Mesenchymal stem cell (in vitro differentiated cells and primary cell): ENCODE measurements at regions not wholly inside any gene's neighbourhood (a gene's known extent, or its start where the extent isn't known, plus 50 kb on each side); places are given as distances from the start of the nearest gene placed in this dataset.

Experiments
- DNase-seq: peaks from one replicate; pipeline ENCODE4 v3.0.0-alpha.2; 2013
- H2AFZ ChIP-seq: one replicate; pipeline ENCODE4 v1.6.1; 2013; ENCODE audit warnings: low read depth, mild to moderate bottlenecking, control low read depth, inconsistent platforms, low read length, moderate library complexity
- H2AK5ac ChIP-seq: 2 replicates; pipeline ENCODE4 v1.6.1; 2013; ENCODE audit warnings: low read length, moderate library complexity, mild to moderate bottlenecking, inconsistent platforms; ENCODE audit not compliant: severe bottlenecking
- H2BK120ac ChIP-seq: one replicate; pipeline ENCODE4 v1.6.1; 2013; ENCODE audit warnings: low read depth, mild to moderate bottlenecking, inconsistent platforms, low read length, moderate library complexity
- H2BK12ac ChIP-seq, 2 experiments: one replicate each; pipeline ENCODE4 v1.6.1; 2013; ENCODE audit warnings: inconsistent platforms in 2 of 2, low read length in 2 of 2, mild to moderate bottlenecking in 2 of 2, moderate library complexity in 2 of 2, control low read depth in 1 of 2
- H2BK15ac ChIP-seq: one replicate; pipeline ENCODE4 v1.6.1; 2013; ENCODE audit warnings: mild to moderate bottlenecking, low read depth, inconsistent platforms; ENCODE audit not compliant: poor library complexity, severe bottlenecking
- H2BK5ac ChIP-seq: 2 replicates; pipeline ENCODE4 v1.6.1; 2013; ENCODE audit warnings: low read depth, mild to moderate bottlenecking, low read length, control low read depth, inconsistent platforms; ENCODE audit not compliant: poor library complexity, severe bottlenecking
- H3K14ac ChIP-seq, 2 experiments: one replicate each; pipeline ENCODE4 v1.6.1; 2013; ENCODE audit warnings: inconsistent platforms in 2 of 2, low read length in 2 of 2, control low read depth in 1 of 2, mild to moderate bottlenecking in 1 of 2, moderate library complexity in 1 of 2
- H3K18ac ChIP-seq, 2 experiments: one replicate each; pipeline ENCODE4 v1.6.1; 2013; ENCODE audit warnings: inconsistent platforms in 2 of 2, low read length in 2 of 2, control low read depth in 1 of 2, low read depth in 1 of 2, mild to moderate bottlenecking in 1 of 2
- H3K23ac ChIP-seq, 2 experiments: one replicate each; pipeline ENCODE4 v1.6.1; 2013; ENCODE audit warnings: inconsistent platforms in 2 of 2, low read length in 2 of 2, mild to moderate bottlenecking in 2 of 2, moderate library complexity in 2 of 2, control low read depth in 1 of 2
- H3K27ac ChIP-seq: 2 replicates; pipeline ENCODE4 v1.5.1; 2013; ENCODE audit warnings: mild to moderate bottlenecking, moderate library complexity, low read length, control low read depth, inconsistent platforms; ENCODE audit not compliant: poor library complexity, severe bottlenecking
- H3K27me3 ChIP-seq, 2 experiments: 2 replicates each; pipeline versions ENCODE4 v1.6.1 to v1.7.0; 2013; ENCODE audit warnings: low read length in 2 of 2, mild to moderate bottlenecking in 2 of 2, moderate library complexity in 2 of 2, control low read depth in 1 of 2, inconsistent platforms in 1 of 2; ENCODE audit not compliant: control insufficient read depth in 1 of 2, insufficient read depth in 1 of 2
- H3K36me3 ChIP-seq, 2 experiments: 2 replicates each; pipeline versions ENCODE4 v1.6.1 to v1.7.0; 2013; ENCODE audit warnings: low read length in 2 of 2, control low read depth in 1 of 2, inconsistent platforms in 1 of 2, low read depth in 1 of 2, mild to moderate bottlenecking in 1 of 2; ENCODE audit not compliant: insufficient read depth in 2 of 2, control insufficient read depth in 1 of 2
- H3K4ac ChIP-seq, 2 experiments: one replicate each; pipeline ENCODE4 v1.6.1; 2013; ENCODE audit warnings: inconsistent platforms in 2 of 2, low read length in 2 of 2, mild to moderate bottlenecking in 2 of 2, moderate library complexity in 2 of 2, control low read depth in 1 of 2, low read depth in 1 of 2
- H3K4me1 ChIP-seq: 2 replicates; pipeline ENCODE4 v1.6.1; 2013; ENCODE audit warnings: low read depth, low read length, control low read depth; ENCODE audit not compliant: control insufficient read depth, insufficient read depth
- H3K4me2 ChIP-seq: 2 replicates; pipeline ENCODE4 v1.6.1; 2013; ENCODE audit warnings: low read length, mild to moderate bottlenecking, inconsistent platforms; ENCODE audit not compliant: poor library complexity, severe bottlenecking
- H3K4me3 ChIP-seq, 2 experiments: 2 replicates each; pipeline versions ENCODE4 v1.5.1 to v1.7.0; 2013; ENCODE audit warnings: low read length in 2 of 2, mild to moderate bottlenecking in 2 of 2, control low read depth in 1 of 2, low read depth in 1 of 2; ENCODE audit not compliant: insufficient read depth in 1 of 2
- H3K79me1 ChIP-seq: replicated peaks from 2 replicates; pipeline ENCODE4 v1.6.1; 2013; ENCODE audit warnings: mild to moderate bottlenecking, control low read depth, low read length, inconsistent platforms; ENCODE audit not compliant: poor library complexity, severe bottlenecking
- H3K9ac ChIP-seq: 2 replicates; pipeline ENCODE4 v1.7.0; 2013; ENCODE audit warnings: mild to moderate bottlenecking, low read length, moderate library complexity
- H3K9me3 ChIP-seq: 2 replicates; pipeline ENCODE4 v1.7.0; 2013; ENCODE audit warnings: mild to moderate bottlenecking, low read length; ENCODE audit not compliant: control insufficient read depth
- H4K8ac ChIP-seq: one replicate; pipeline ENCODE4 v1.6.1; 2013; ENCODE audit warnings: inconsistent platforms, mild to moderate bottlenecking, low read length, moderate library complexity
- H4K91ac ChIP-seq: one replicate; pipeline ENCODE4 v1.6.1; 2013; ENCODE audit warnings: mild to moderate bottlenecking, low read length, inconsistent platforms
- WGBS: methylation state at CpG from one replicate; pipeline ENCODE4 v1.1.7; 2013; ENCODE audit warnings: mixed read lengths; 5-methylcytosine and 5-hydroxymethylcytosine counted together

- WGBS, result 79% methylated on average over 4 of the region's 4 CpGs
- Histone ChIP-seq H3K4me3 (no peak overlapping the region), H3K9me3 (no peaks in the 10 kb centered on the region), H3K27ac (peak overlapping the region; percentile 88), H2BK15ac (no peak overlapping the region), H3K14ac (peak overlapping the region in 1 of 2 experiments; percentile 5), H3K18ac (peak overlapping the region in 1 of 2 experiments; percentile 9), H3K4me2 (no peak overlapping the region), H2AK5ac (no peak overlapping the region), H3K79me1 (no peaks in the 10 kb centered on the region), H4K8ac (peak overlapping the region; percentile 66), H3K4me1 (peaks cover 4% of the 10 kb centered on the region), H3K36me3 (no peaks in the 10 kb centered on the region), H3K23ac (no peak overlapping the region), H4K91ac (peak overlapping the region; percentile 82), H2AFZ (no peak overlapping the region), H3K9ac (no peak overlapping the region), H2BK12ac (peak overlapping the region in 1 of 2 experiments; percentile 32), H2BK120ac (no peak overlapping the region), H3K4ac (no peak overlapping the region), H3K27me3 (no peaks in the 10 kb centered on the region), H2BK5ac (no peak overlapping the region)
- DNase-seq, result no peak
Measured at GRCh38 chr6:119445666-119446065, 96.1 kb upstream of the MAN1A1 start.

DNA sequence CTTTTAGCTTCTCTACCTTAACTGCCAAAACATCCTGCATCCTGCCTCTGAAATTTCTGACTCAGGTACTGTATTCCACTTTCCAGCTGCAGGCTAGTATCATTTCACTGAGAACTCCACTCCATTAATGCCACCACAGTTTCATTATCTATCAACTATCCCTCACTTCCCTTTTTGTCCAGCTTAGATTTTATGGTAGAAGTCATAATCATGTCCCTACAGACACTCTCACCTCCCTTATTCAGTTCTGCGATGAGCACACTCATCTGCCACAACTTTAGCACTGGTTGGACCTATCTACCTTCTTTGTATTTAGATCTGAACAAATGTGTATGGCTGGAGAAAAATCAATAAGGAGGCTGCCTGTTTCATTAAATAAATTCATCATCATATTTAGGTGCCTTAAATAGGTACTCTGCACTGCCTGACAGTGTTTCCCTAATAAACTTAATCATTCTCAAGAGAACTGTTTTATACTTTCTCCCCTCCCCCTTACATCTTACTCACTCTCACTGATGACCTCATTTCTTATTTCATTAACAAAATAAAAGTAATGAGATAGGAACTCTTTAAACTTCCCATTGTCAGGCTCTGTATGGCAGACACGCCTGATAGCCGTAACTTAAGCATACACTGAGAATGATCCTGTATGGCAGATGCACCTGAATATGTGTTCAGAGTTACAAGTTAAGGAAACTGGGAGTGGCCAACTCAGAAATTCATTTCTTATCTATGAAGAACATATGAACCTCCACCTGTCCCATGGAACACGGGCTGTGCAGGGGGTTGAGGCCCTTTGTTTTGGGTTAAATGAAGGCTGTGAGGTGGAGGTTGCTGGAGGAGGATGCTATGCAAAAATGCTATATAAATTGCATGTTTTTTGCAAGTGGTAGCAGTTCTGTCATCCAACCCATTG lies 95.3 kb upstream of the MAN1A1 start:
- Histone ChIP-seq H2AFZ (no peak overlapping the region), H2BK12ac (no peak overlapping the region), H4K91ac (no peak overlapping the region), H3K27me3 (no peaks in the 10 kb centered on the region), H3K27ac (peak overlapping the region; percentile 88), H3K4me3 (no peak overlapping the region), H3K79me1 (no peaks in the 10 kb centered on the region), H3K14ac (no peak overlapping the region), H2BK5ac (no peak overlapping the region), H3K9ac (no peak overlapping the region), H3K4me2 (no peak overlapping the region), H3K36me3 (no peaks in the 10 kb centered on the region), H4K8ac (no peak overlapping the region), H3K4me1 (peaks cover 4% of the 10 kb centered on the region), H2AK5ac (no peak overlapping the region), H2BK15ac (no peak overlapping the region), H3K23ac (no peak overlapping the region), H3K4ac (no peak overlapping the region), H3K9me3 (no peaks in the 10 kb centered on the region), H2BK120ac (no peak overlapping the region), H3K18ac (no peak overlapping the region)
- no peak for DNase-seq
- 100% methylated on average over 3 of the region's 4 CpGs for WGBS

GRCh38 chr6:119443993-119444641 lies 94.6 kb upstream of the MAN1A1 start:
- H3K9ac ChIP-seq, result no peak overlapping the region
- H4K8ac ChIP-seq, result no peak overlapping the region
- peak overlapping the region in 1 of 2 experiments; percentile 41 for H3K18ac ChIP-seq
- no peak overlapping the region for H2BK12ac ChIP-seq
- no peak overlapping the region for H3K23ac ChIP-seq
- no peaks in the 10 kb centered on the region for H3K79me1 ChIP-seq
- H3K27me3 ChIP-seq, result no peaks in the 10 kb centered on the region
- H2AK5ac ChIP-seq, result no peak overlapping the region
- H3K14ac ChIP-seq, result no peak overlapping the region
- no peak overlapping the region for H2BK15ac ChIP-seq
- H4K91ac ChIP-seq, result no peak overlapping the region
- peaks cover 4% of the 10 kb centered on the region for H3K4me1 ChIP-seq
- no peak overlapping the region for H3K4me3 ChIP-seq
- H3K36me3 ChIP-seq, result no peaks in the 10 kb centered on the region
- H2BK5ac ChIP-seq, result no peak overlapping the region
- H3K9me3 ChIP-seq, result no peaks in the 10 kb centered on the region
- H3K27ac ChIP-seq, result no peak overlapping the region
- no peak overlapping the region for H3K4me2 ChIP-seq
- H3K4ac ChIP-seq, result no peak overlapping the region
- peak; percentile 44 for DNase-seq
- H2BK120ac ChIP-seq, result no peak overlapping the region
- WGBS, result 54% methylated on average over 4 of the region's 7 CpGs
- H2AFZ ChIP-seq, result no peak overlapping the region

- no peaks in the 10 kb centered on the region for H3K27me3 ChIP-seq
- H3K9me3 ChIP-seq, result no peaks in the 10 kb centered on the region
- no peaks in the 10 kb centered on the region for H3K79me1 ChIP-seq
- H3K4me2 ChIP-seq, result no peak overlapping the region
- no peak overlapping the region for H3K14ac ChIP-seq
- no peak overlapping the region for H3K18ac ChIP-seq
- H3K27ac ChIP-seq, result no peak overlapping the region
- no peak overlapping the region for H2AK5ac ChIP-seq
- 32% methylated on average over 9 of the region's 9 CpGs for WGBS
- H3K36me3 ChIP-seq, result no peaks in the 10 kb centered on the region
- peak; percentile 74 for DNase-seq
- no peak overlapping the region for H2BK5ac ChIP-seq
- no peak overlapping the region for H2BK15ac ChIP-seq
- H3K4me1 ChIP-seq, result peaks cover 4% of the 10 kb centered on the region
- H4K8ac ChIP-seq, result no peak overlapping the region
- H3K4ac ChIP-seq, result no peak overlapping the region
- H3K4me3 ChIP-seq, result no peak overlapping the region
- H4K91ac ChIP-seq, result no peak overlapping the region
- no peak overlapping the region for H2BK12ac ChIP-seq
- no peak overlapping the region for H2BK120ac ChIP-seq
- H3K23ac ChIP-seq, result no peak overlapping the region
- H2AFZ ChIP-seq, result no peak overlapping the region
- no peak overlapping the region for H3K9ac ChIP-seq
Measured at GRCh38 chr6:119442776-119443184, 93.2 kb upstream of the MAN1A1 start.
